HG02852 (cell line): ENCODE measurements at regions not wholly inside any gene's neighbourhood (a gene's known extent, or its start where the extent isn't known, plus 50 kb on each side); places are given as distances from the start of the nearest gene placed in this dataset.
"Not testable (repeated sequence)": the region's sequence is repeated elsewhere in the genome, so short reads cannot be mapped to it uniquely, and the experiment has no call there.

Source experiments
- ATAC-seq: cut with Tn5 transposase; IDR thresholded peaks from one replicate; pipeline ENCODE4 v1.9.1; 2021; ENCODE audit warnings: mild to moderate bottlenecking, moderate library complexity; ENCODE audit not compliant: unreplicated experiment

DNA sequence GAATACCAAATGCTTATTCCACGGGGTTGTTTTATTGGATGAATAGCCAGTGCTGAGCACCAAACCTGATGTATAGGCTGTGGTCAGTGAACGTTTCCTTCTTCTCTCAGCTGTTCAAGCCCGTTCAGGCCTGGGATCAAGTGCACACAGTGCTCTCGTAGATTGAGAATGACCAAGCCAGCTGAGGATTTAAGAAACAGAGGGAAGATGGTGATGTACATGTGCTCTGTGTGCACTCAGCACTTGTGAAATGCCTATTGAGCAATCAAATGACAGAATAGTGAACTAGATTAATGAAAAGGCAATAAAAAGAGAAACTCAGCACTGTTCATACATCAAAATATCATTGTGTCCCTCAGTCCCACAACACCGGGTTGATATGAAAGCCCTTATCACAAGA lies 302.5 kb downstream of the BMPER start:
- ATAC-seq = no peak

DNA sequence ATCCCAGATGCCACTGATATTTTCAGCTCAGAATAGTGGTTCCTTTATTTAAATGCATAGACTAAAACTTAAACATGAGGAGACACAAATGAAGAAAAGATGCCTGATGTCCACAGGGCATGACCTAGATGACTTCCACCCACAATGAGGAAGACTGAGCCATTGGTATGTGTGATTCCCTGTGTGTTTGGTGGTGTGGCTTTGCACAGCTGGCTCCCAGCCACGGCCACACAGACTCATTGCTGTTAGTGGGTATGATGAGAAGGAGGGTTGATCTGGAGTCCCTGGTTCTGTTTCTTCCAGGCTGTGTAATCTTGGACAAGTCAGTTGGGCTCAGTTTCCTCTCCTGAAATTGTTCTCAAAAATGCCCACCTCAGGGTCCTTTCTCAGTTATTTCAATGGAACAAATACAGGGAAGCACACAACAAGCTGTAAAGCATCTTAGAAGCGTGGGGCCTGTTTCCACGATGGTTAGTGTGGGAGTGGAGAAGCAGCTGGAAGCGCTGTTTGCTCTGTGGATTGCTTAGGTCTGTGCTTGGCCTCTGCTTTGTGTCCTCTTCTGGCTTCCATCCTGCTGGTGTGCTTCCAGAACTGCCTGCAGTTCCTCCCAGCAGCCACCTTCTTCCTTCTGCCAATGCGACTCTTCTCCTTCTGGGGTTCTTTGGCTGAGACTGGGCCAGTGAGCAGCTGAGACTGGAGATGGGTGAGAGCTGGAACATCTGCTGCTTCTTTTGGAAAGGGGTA lies 303.7 kb downstream of the BMPER start:
- ATAC-seq = no peak

GRCh38 chr7:34211018-34211417 lies 305.7 kb downstream of the BMPER start:
- no peak for ATAC-seq

- no peak for ATAC-seq
Observed at GRCh38 chr7:34217972-34218371, 312.6 kb downstream of the BMPER start.

- no peak for ATAC-seq
Observed at GRCh38 chr7:34219153-34219718, 313.9 kb downstream of the BMPER start.

DNA sequence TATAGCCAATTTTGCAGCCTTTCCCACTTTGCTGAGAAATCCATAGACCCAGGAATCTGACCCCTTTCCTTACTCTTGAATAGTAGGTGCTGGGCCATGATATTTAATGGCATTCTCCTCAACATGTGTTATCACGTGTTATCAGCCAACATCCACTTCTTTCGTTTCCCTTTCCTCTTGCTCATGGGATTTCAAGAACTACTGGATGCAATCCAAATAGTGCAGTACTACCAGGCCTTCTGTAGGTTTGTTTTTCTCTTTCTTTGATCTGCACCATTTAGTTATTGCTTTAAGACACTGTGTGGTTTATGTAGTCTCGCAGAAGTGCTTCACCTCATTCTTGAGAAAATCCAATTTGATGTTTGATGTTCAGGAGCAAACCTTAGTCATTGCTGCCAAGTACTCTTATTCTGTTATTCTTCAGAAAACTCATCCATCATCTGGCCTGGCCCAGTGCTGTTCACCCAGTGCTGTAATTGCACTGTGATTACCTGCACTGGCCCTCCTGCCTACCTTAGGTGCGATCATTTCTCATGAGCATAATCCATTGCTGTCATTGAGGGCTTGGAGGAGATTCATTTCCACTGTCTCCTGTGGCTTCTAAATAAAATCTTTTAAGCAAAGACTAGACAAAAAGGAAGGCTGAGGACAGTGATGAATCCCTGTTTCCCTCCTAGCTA lies 315.3 kb downstream of the BMPER start:
- no peak for ATAC-seq

- ATAC-seq = no peak
Observed at GRCh38 chr7:34222316-34222715, 317.0 kb downstream of the BMPER start.

DNA sequence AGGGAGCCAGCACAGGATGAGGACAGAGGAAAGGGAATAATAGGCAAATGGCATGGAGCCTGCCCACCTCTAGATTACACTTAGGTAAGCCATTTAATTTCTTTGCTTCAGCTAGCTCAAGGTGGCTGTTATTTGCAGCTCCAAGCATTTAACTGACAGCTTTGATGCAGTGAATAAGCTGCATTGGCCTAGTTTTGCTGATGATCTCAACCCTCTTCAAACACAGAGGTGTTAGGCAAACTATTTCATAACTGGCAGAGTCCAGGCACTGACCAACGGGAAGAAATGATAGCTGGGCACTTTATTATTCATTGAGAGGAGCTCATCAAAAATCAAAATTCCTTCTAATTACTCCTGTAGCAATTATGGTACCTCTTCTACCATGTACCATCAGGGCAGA lies 317.4 kb downstream of the BMPER start:
- no peak for ATAC-seq

DNA sequence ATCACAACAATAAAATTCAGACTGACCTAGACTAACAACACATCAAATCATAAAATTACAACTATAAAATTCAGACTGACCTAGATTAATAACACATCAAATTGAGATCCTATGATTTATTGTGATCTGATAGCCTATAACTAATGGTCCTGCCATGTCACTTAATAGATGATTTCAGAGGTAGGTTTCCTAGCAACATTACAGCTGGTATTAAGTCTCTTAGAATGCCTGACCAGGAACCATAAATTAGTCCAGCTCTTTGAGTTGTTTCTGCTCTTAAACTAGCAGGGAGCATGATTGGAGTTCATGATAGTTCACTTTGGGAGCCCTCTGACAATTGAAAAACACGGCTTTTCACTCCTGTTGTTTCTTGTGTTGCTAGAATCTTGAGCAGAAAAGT lies 318.9 kb downstream of the BMPER start:
- no peak for ATAC-seq

- no peak for ATAC-seq
Observed at GRCh38 chr7:34225193-34225592, 319.9 kb downstream of the BMPER start.

- ATAC-seq = no peak
Observed at GRCh38 chr7:34227525-34227924, 322.2 kb downstream of the BMPER start.

- not testable (repeated sequence) for ATAC-seq
Observed at GRCh38 chr7:34235101-34235500, 329.8 kb downstream of the BMPER start.

DNA sequence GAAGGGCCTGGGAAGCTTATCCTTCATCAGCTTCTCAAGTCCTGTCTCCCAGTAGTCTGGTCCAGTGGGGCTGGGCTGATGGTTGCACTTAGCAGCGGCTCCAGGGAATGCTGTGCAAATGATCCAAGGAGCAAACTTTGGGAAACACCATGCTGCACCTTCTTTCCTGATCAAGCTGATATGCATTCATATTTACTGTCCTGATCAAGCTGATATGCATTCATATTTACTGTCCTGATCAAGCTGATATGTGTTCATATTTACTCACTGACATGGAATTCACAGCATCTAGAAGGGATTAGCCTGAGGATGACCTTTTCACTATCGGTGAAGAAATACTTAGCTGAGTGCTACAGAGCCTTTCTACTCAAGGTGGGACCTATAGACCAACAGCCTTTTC lies 330.7 kb downstream of the BMPER start:
- ATAC-seq = no peak

DNA sequence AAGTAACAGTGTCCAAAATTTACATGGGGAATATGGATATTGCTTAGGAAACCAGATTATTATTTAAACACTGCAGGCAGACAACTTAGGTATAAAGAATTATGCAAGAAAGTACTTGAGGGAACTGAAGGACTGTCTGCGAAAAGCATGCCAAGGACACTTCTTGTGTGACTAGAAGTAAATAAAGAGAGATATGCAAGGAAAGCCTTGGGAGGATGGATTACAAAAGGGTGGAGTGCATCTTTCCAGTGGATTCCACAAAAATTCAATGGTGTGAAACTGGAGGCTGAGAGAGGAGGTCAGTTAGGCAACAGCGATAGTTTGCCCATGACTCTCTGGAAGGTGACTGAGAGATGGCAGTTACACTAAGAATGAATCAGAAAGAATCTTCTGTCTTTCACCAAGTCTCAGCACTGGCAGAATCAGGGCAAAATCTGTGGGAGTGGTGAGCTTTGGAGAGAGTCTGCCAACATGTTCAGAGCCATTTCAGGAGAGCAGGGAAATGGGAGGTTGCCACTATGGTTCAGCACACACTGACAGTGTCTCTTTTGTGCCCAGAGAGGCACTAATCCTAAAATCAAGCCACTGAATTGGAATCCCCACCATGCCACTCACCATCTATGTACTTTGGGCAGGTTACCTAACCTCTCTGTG lies 331.6 kb downstream of the BMPER start:
- no peak for ATAC-seq

GRCh38 chr7:34237493-34237849 lies 332.1 kb downstream of the BMPER start:
- ATAC-seq = no peak

DNA sequence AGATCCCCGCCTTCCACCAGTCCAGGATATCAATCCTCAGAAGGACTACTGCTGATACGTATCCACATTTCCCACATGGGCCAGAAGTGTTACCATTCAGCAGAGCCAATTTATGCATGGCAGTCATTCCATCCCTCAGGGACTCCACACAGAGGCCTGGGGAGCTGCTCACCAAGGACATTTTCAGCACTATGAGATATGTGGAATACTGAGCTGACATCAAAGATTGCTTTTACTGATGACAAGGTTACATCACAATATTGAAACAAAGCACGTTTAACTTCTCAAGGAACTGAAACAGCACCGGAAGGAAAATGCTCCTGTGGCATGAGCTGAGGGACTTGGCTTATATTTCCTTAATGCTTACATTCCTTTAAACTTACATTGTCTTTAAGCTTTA lies 335.1 kb downstream of the BMPER start:
- no peak for ATAC-seq

DNA sequence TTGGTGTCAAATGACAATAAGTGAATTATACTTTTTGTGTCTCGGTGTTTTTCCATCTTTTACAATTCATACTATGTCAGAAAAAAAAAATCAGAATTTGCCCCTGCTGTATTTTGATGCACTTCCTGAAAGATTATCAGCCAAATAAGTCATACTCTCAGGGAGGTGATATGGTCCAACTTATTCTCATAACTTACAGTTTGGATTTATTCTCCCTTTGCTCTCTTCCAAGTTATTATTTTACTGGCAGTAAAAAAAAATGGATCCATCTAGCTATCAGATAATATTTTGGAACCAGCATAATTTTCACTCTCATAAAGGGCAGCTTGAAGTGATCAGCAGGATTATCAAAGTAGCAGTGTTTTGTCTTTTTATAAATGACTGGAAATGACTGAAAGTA lies 337.1 kb downstream of the BMPER start:
- ATAC-seq = no peak

DNA sequence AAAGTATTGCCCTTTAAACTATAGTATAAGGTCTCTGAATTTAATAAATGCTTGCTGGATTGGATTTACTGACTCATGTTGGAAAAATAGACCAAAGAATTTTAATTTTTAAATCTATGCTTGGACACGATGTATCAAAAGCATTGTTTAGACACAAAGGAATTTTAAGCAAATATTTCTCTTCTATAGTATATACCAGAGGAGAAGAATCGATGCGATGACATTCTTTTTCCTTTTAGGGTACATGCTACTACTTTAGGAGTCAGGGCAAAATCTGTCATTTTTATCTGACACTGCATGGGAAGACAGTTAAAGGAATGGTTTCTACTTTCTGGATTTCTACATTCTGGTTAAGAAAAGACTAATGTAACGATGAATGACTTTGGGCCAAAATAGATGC lies 339.9 kb downstream of the BMPER start:
- ATAC-seq = no peak

DNA sequence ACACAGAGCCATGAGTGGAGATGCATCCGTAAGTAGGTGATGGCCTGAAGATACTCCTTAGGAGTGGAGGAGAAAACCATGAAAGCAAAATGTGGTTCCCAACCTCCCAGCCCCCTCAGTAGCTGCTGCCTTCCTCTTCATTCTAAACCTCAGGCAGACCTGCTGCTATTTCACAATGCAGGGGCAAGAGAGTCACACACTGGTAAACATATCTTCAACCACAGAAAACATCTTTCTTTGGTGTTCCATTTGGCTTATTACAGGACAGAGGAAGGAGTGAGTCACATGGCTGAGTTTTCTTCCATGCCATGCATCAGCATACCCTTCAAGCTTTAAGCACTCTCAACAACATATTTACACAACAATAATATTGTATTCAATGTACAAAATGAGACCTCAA lies 342.1 kb downstream of the BMPER start:
- ATAC-seq = no peak

DNA sequence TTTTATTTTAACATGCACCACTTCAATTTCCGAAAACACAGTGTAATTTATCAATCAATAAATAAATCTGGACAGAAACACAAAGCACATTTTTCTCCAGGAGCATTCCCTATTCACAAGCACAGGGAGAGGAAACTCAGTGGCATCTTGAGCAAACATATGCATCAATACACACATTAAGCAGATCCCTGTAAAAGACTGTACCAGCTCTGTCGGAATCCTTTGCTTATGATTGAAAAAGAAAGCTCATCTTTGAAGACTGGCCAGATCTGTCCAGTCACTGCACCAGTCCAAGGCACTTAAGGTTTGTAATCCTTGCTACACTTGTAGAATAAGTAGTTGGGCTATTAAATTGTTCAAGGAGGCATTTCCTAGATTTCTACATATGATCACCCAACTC lies 343.9 kb downstream of the BMPER start:
- no peak for ATAC-seq

DNA sequence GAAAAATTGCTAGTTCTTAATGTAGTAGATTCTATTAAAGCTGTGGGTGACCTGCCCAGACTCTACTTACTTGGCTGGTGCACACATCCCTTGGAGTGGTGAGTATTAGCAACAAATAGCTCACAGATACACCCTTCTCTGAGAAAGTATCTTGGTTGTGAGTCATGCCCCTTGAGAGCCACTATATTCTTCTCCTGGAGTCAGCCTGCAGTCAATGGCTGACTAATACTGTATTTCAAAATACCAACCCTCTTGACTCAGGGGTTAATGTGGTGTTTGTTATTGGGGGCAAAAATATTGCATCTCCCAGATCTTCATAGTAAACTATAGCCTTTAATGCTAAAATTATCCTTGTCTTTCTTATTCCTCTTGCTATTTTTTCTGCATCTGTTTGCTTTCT lies 354.9 kb downstream of the BMPER start:
- no peak for ATAC-seq

DNA sequence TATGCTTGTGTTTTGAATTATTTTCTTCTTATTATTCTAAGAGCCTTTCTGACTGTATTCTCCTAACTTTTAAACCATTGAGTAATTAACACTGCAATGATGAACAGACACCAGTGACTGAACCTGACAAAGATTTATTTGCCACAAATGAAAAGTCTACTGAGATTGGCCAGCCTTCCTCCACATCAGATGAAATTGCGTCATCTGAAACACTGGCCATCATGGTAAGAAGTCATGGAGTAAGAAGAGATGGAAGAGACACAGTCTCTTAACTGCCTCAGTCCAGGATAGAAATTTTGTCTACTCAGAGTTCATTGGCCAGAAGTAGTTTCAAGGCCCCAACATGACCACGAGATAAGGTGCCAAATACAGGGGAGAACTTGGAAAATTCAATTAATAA lies 357.8 kb downstream of the BMPER start:
- ATAC-seq = no peak
